NB4 (cell line): ENCODE measurements at regions not wholly inside any gene's neighbourhood (a gene's known extent, or its start where the extent isn't known, plus 50 kb on each side); places are given as distances from the start of the nearest gene placed in this dataset.

Experiments used
- DNase-seq: peaks from one replicate; pipeline ENCODE4 v3.0.0; 2010; ENCODE audit warnings: low read depth
- H3K4me3 ChIP-seq: one replicate; pipeline ENCODE4 v1.5.1; 2011; ENCODE audit warnings: mild to moderate bottlenecking, low read depth, low read length, moderate library complexity
- CTCF ChIP-seq: IDR thresholded peaks from one replicate; pipeline ENCODE4 v1.5.1; 2012; ENCODE audit warnings: low read depth, low read length
- MAX ChIP-seq: IDR thresholded peaks from 2 replicates; pipeline ENCODE4 v1.6.1; 2011; ENCODE audit warnings: low read depth, low read length
- MYC ChIP-seq: IDR thresholded peaks from 2 replicates; pipeline ENCODE4 v1.6.1; 2011; ENCODE audit warnings: low read depth, low read length
- POLR2A ChIP-seq: IDR thresholded peaks from 2 replicates; pipeline ENCODE4 v1.6.1; 2011; ENCODE audit warnings: mild to moderate bottlenecking; ENCODE audit not compliant: insufficient read length; ENCODE audit errors: extremely low read depth

GRCh38 chr2:167758292-167758691, 489.1 kb downstream of the STK39 start:
- TF ChIP-seq MYC (no peak), MAX (no peak), POLR2A (no peak), CTCF (no peak)

GRCh38 chr2:167756446-167756845, 490.9 kb downstream of the STK39 start:
- no peak overlapping the region for H3K4me3 ChIP-seq
- no peak for DNase-seq
- TF ChIP-seq POLR2A = no peak
- no peak for TF ChIP-seq MAX
- no peak for TF ChIP-seq CTCF
- no peak for TF ChIP-seq MYC

More at GRCh38 chr2:167758292-167758691, 489.1 kb downstream of the STK39 start:
- DNase-seq = no peak
- no peak overlapping the region for H3K4me3 ChIP-seq

- no peak overlapping the region for H3K4me3 ChIP-seq
- no peak for TF ChIP-seq CTCF
- DNase-seq = no peak
These were observed 494.3 kb downstream of the STK39 start for GRCh38 chr2:167753142-167753541.

- no peak overlapping the region for H3K4me3 ChIP-seq
- TF ChIP-seq MYC (no peak), MAX (no peak), CTCF (no peak), POLR2A (no peak)
- DNase-seq = no peak
These were observed 494.7 kb downstream of the STK39 start for GRCh38 chr2:167752734-167753133.

- H3K4me3 ChIP-seq = no peak overlapping the region
- TF ChIP-seq MYC (no peak), MAX (no peak), POLR2A (no peak), CTCF (no peak)
- DNase-seq = no peak
These were observed 496.7 kb downstream of the STK39 start for GRCh38 chr2:167750675-167751074.

GRCh38 chr2:167749660-167750059, 497.7 kb downstream of the STK39 start:
- no peak for TF ChIP-seq MAX
- TF ChIP-seq MYC = no peak
- no peak for TF ChIP-seq POLR2A
- no peak for TF ChIP-seq CTCF
- no peak overlapping the region for H3K4me3 ChIP-seq
- DNase-seq = no peak
